ENCODE measurements at regions not wholly inside any gene's neighbourhood (a gene's known extent, or its start where the extent isn't known, plus 50 kb on each side); places are given as distances from the start of the nearest gene placed in this dataset.

DNA sequence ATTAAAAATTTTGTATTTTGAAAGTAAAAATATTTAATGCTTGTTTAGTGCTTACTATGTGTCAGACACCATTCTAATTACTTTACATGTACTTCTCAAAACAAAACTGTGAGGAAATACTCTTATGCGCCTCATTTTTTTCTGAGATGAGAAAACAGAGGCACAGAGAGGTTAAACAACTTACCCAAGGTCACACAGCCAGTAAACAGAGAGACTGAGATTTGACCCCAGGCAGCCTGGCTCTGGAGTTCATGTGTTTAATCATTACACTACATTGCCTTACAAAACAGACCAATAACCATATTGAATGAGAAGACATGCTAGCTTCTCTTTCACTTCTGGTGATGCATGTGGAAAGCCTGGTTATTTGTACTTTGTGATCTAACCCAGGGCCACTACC lies 86.3 kb downstream of the IGSF1 start:
- Histone ChIP-seq H4K91ac (ENCODE audit: low read depth, low read length) (no peak overlapping the region), H3K4me1 (ENCODE audit: control insufficient read depth in 1 of 2, insufficient read depth in 2 of 2, low read length in 2 of 2) (no peaks in the 10 kb centered on the region), H4K8ac (ENCODE audit: low read depth, low read length) (no peak overlapping the region), H2BK120ac (ENCODE audit: insufficient read depth, low read length, poor library complexity) (no peak overlapping the region), H2AFZ (ENCODE audit: insufficient read depth, low read length, poor library complexity) (no peak overlapping the region), H2BK5ac (ENCODE audit: low read depth, low read length, poor library complexity) (no peak overlapping the region), H2AK5ac (ENCODE audit: low read length) (no peak overlapping the region), H3K79me1 (ENCODE audit: low read length) (no peaks in the 10 kb centered on the region), H3K18ac (ENCODE audit: low read length) (no peak overlapping the region), H3K27me3 (ENCODE audit: insufficient read depth, low read length) (no peaks in the 10 kb centered on the region), H3K4me2 (ENCODE audit: low read length) (no peak overlapping the region), H2BK12ac (ENCODE audit: low read length) (no peak overlapping the region), H3K36me3 (ENCODE audit: control insufficient read depth in 1 of 2, insufficient read depth in 2 of 2, low read length in 2 of 2) (no peaks in the 10 kb centered on the region), H3K27ac (ENCODE audit: low read depth, low read length) (no peak overlapping the region), H3K9me3 (ENCODE audit: insufficient read depth, low read depth, low read length) (no peaks in the 10 kb centered on the region), H3K4me3 (ENCODE audit: low read depth, low read length) (no peak overlapping the region), H3K23ac (ENCODE audit: low read length) (no peak overlapping the region), H3K14ac (ENCODE audit: low read length) (no peak overlapping the region), H3K79me2 (ENCODE audit: control insufficient read depth, insufficient read depth, low read length, poor library complexity) (no peaks in the 10 kb centered on the region), H3K4ac (ENCODE audit: low read depth, low read length) (no peak overlapping the region), H3K9ac (ENCODE audit: low read length) (no peak overlapping the region), H4K12ac (ENCODE audit: low read depth, low read length) (no peak overlapping the region)
- no peak for DNase-seq
- no CpG with 5 or more reads among the region's 1 CpG for WGBS (ENCODE audit: extremely low coverage, insufficient coverage, insufficient read length)

DNA sequence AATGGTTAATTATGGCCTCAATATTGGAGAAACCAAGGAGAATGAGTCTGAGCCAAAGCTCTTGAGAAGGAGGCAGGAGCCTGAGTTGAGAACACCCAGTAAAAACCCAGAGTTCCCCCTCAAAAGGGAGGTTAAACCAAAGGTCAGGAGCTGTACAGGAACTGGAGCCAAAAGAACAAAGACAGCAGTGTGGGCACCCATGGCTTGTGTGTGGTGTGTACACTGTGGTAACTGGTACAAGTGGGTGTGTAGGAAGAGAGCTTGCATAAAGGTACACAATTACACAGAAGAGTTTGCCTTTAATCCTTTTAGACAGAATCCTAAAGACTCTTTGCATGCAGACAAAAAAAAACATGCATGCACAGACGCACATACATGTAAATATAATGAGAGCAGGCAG lies 87.1 kb downstream of the IGSF1 start:
- Histone ChIP-seq H4K91ac (ENCODE audit: low read depth, low read length) (no peak overlapping the region), H4K8ac (ENCODE audit: low read depth, low read length) (no peak overlapping the region), H3K4me1 (ENCODE audit: control insufficient read depth in 1 of 2, insufficient read depth in 2 of 2, low read length in 2 of 2) (no peaks in the 10 kb centered on the region), H2AFZ (ENCODE audit: insufficient read depth, low read length, poor library complexity) (no peak overlapping the region), H3K9ac (ENCODE audit: low read length) (no peak overlapping the region), H3K79me2 (ENCODE audit: control insufficient read depth, insufficient read depth, low read length, poor library complexity) (no peaks in the 10 kb centered on the region), H3K4ac (ENCODE audit: low read depth, low read length) (no peak overlapping the region), H3K9me3 (ENCODE audit: insufficient read depth, low read depth, low read length) (no peaks in the 10 kb centered on the region), H3K14ac (ENCODE audit: low read length) (no peak overlapping the region), H3K36me3 (ENCODE audit: control insufficient read depth in 1 of 2, insufficient read depth in 2 of 2, low read length in 2 of 2) (no peaks in the 10 kb centered on the region), H3K23ac (ENCODE audit: low read length) (no peak overlapping the region), H2BK5ac (ENCODE audit: low read depth, low read length, poor library complexity) (no peak overlapping the region), H2BK120ac (ENCODE audit: insufficient read depth, low read length, poor library complexity) (no peak overlapping the region), H3K4me2 (ENCODE audit: low read length) (no peak overlapping the region), H4K12ac (ENCODE audit: low read depth, low read length) (no peak overlapping the region), H2AK5ac (ENCODE audit: low read length) (no peak overlapping the region), H3K79me1 (ENCODE audit: low read length) (no peaks in the 10 kb centered on the region), H3K18ac (ENCODE audit: low read length) (no peak overlapping the region), H3K27ac (ENCODE audit: low read depth, low read length) (no peak overlapping the region), H3K27me3 (ENCODE audit: insufficient read depth, low read length) (no peaks in the 10 kb centered on the region), H3K4me3 (ENCODE audit: low read depth, low read length) (no peak overlapping the region), H2BK12ac (ENCODE audit: low read length) (no peak overlapping the region)
- DNase-seq, result no peak
- no CpG with 5 or more reads among the region's 1 CpG for WGBS (ENCODE audit: extremely low coverage, insufficient coverage, insufficient read length)

DNA sequence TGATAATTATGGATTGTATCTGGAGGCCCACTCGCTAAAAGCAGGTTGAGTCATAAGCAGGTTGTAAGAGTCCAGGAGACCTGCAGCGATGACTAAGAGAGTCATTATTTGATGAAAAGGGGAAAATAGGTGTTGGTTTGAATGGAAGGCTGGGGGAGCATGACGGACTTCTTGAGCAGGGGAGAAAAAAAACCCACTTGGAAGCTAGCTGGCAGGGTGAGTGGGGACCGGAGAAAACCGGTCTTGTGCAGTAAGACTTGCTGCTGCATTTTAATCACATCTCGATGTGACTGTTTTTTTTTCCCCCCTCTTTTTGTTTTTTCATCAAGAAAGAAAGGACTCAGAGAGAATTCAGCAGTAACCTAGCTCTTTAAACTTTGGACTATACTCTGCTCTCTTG lies 90.0 kb downstream of the IGSF1 start:
- H3K79me2 ChIP-seq (ENCODE audit: control insufficient read depth, insufficient read depth, low read length, poor library complexity), result no peaks in the 10 kb centered on the region
- no peaks in the 10 kb centered on the region for H3K36me3 ChIP-seq (ENCODE audit: control insufficient read depth in 1 of 2, insufficient read depth in 2 of 2, low read length in 2 of 2)
- H3K14ac ChIP-seq (ENCODE audit: low read length), result no peak overlapping the region
- no peak for DNase-seq
- no peak overlapping the region for H2BK12ac ChIP-seq (ENCODE audit: low read length)
- no peak overlapping the region for H3K9ac ChIP-seq (ENCODE audit: low read length)
- no peak overlapping the region for H3K23ac ChIP-seq (ENCODE audit: low read length)
- no peak overlapping the region for H3K4me2 ChIP-seq (ENCODE audit: low read length)
- H3K4me3 ChIP-seq (ENCODE audit: low read depth, low read length), result no peak overlapping the region
- no peaks in the 10 kb centered on the region for H3K9me3 ChIP-seq (ENCODE audit: insufficient read depth, low read depth, low read length)
- no peak overlapping the region for H2BK120ac ChIP-seq (ENCODE audit: insufficient read depth, low read length, poor library complexity)
- H3K4me1 ChIP-seq (ENCODE audit: control insufficient read depth in 1 of 2, insufficient read depth in 2 of 2, low read length in 2 of 2), result no peaks in the 10 kb centered on the region
- no peak overlapping the region for H4K12ac ChIP-seq (ENCODE audit: low read depth, low read length)
- H4K91ac ChIP-seq (ENCODE audit: low read depth, low read length), result no peak overlapping the region
- no peak overlapping the region for H2BK5ac ChIP-seq (ENCODE audit: low read depth, low read length, poor library complexity)
- no peak overlapping the region for H4K8ac ChIP-seq (ENCODE audit: low read depth, low read length)
- no peak overlapping the region for H3K4ac ChIP-seq (ENCODE audit: low read depth, low read length)
- WGBS (ENCODE audit: extremely low coverage, insufficient coverage, insufficient read length), result no CpG with 5 or more reads among the region's 6 CpGs
- no peak overlapping the region for H2AK5ac ChIP-seq (ENCODE audit: low read length)
- H2AFZ ChIP-seq (ENCODE audit: insufficient read depth, low read length, poor library complexity), result no peak overlapping the region
- no peak overlapping the region for H3K27ac ChIP-seq (ENCODE audit: low read depth, low read length)
- H3K79me1 ChIP-seq (ENCODE audit: low read length), result no peaks in the 10 kb centered on the region
- no peak overlapping the region for H3K18ac ChIP-seq (ENCODE audit: low read length)
- no peaks in the 10 kb centered on the region for H3K27me3 ChIP-seq (ENCODE audit: insufficient read depth, low read length)

DNA sequence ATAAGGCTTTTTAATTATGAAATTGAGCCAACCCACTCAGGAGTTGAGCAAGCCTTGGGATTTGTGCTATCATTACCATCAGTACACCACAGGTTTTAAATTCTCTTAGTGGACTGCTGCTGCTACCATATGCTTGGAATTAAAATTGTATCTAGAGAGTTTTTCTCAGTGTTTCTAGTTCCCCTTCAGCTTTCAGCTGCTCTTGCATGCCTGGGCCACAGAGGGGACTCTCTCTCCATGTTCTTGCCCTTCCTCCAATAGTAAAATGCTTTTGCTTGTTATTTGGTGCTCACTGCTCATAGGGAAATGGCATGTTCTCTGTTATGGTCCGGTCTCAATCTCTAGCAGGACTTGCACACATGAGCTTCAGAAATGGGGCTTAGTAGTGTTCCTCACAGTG lies 101.9 kb downstream of the IGSF1 start:
- H3K4me2 ChIP-seq (ENCODE audit: low read length), result no peak overlapping the region
- no peak overlapping the region for H4K12ac ChIP-seq (ENCODE audit: low read depth, low read length)
- no peak overlapping the region for H2BK12ac ChIP-seq (ENCODE audit: low read length)
- no peak overlapping the region for H4K8ac ChIP-seq (ENCODE audit: low read depth, low read length)
- no peak for DNase-seq
- no peaks in the 10 kb centered on the region for H3K4me1 ChIP-seq (ENCODE audit: control insufficient read depth in 1 of 2, insufficient read depth in 2 of 2, low read length in 2 of 2)
- H3K23ac ChIP-seq (ENCODE audit: low read length), result no peak overlapping the region
- H3K18ac ChIP-seq (ENCODE audit: low read length), result no peak overlapping the region
- no peak overlapping the region for H4K91ac ChIP-seq (ENCODE audit: low read depth, low read length)
- H3K4ac ChIP-seq (ENCODE audit: low read depth, low read length), result no peak overlapping the region
- no peak overlapping the region for H2BK120ac ChIP-seq (ENCODE audit: insufficient read depth, low read length, poor library complexity)
- H3K36me3 ChIP-seq (ENCODE audit: control insufficient read depth in 1 of 2, insufficient read depth in 2 of 2, low read length in 2 of 2), result no peaks in the 10 kb centered on the region
- no peak overlapping the region for H3K27ac ChIP-seq (ENCODE audit: low read depth, low read length)
- no peak overlapping the region for H3K4me3 ChIP-seq (ENCODE audit: low read depth, low read length)
- no peaks in the 10 kb centered on the region for H3K27me3 ChIP-seq (ENCODE audit: insufficient read depth, low read length)
- H2AFZ ChIP-seq (ENCODE audit: insufficient read depth, low read length, poor library complexity), result no peak overlapping the region
- no peaks in the 10 kb centered on the region for H3K79me1 ChIP-seq (ENCODE audit: low read length)
- no peaks in the 10 kb centered on the region for H3K79me2 ChIP-seq (ENCODE audit: control insufficient read depth, insufficient read depth, low read length, poor library complexity)
- no CpG with 5 or more reads among the region's 1 CpG for WGBS (ENCODE audit: extremely low coverage, insufficient coverage, insufficient read length)
- H3K9ac ChIP-seq (ENCODE audit: low read length), result no peak overlapping the region
- H2AK5ac ChIP-seq (ENCODE audit: low read length), result no peak overlapping the region
- H3K14ac ChIP-seq (ENCODE audit: low read length), result no peak overlapping the region
- no peak overlapping the region for H2BK5ac ChIP-seq (ENCODE audit: low read depth, low read length, poor library complexity)
- H3K9me3 ChIP-seq (ENCODE audit: insufficient read depth, low read depth, low read length), result no peaks in the 10 kb centered on the region
